Sigmoid colon (tissue), 6 donors: ENCODE measurements at regions not wholly inside any gene's neighbourhood (a gene's known extent, or its start where the extent isn't known, plus 50 kb on each side); places are given as distances from the start of the nearest gene placed in this dataset.

Source experiments
- DNase-seq: peaks from one replicate; pipeline ENCODE4 v3.0.0-alpha.2; 2019
- H3K27ac ChIP-seq, 4 donors: fragments of 200-600 bp; sonication (generic); one replicate each; pipeline ENCODE4 v1.5.1; 2016 to 2019; ENCODE audit warnings: mild to moderate bottlenecking in 1 of 4
- H3K27me3 ChIP-seq, 3 donors: fragments of 200-600 bp; sonication (generic); one replicate each; pipeline ENCODE4 v1.5.1; 2019; ENCODE audit warnings: mild to moderate bottlenecking in 1 of 3
- H3K36me3 ChIP-seq, 4 donors: fragments of 200-600 bp; sonication (generic); one replicate each; pipeline ENCODE4 v1.5.1; 2016 to 2019
- H3K4me1 ChIP-seq, 4 donors: fragments of 200-600 bp; sonication (generic); one replicate each; pipeline ENCODE4 v1.5.1; 2017 to 2019
- H3K4me3 ChIP-seq, 4 donors: fragments of 200-600 bp; sonication (generic); one replicate each; pipeline ENCODE4 v1.5.1; 2017 to 2019; ENCODE audit warnings: mild to moderate bottlenecking in 2 of 4, moderate library complexity in 1 of 4
- H3K9me3 ChIP-seq, 4 donors: fragments of 200-600 bp in 3 of 4; sonication (generic) in 3 of 4; one replicate each; pipeline versions ENCODE4 v1.5.1 to v1.6.1; 2013 to 2019
- CTCF ChIP-seq, 4 experiments: fragments of 450-650 bp in 3 of 4; fragments of 200-600 bp in 1 of 4; IDR thresholded peaks; one replicate each; pipeline ENCODE4 v1.5.1; 2016 to 2019; ENCODE audit warnings: antibody characterized with exemption in 4 of 4, mild to moderate bottlenecking in 3 of 4, moderate library complexity in 2 of 4
- EP300 ChIP-seq, 4 donors: sonication (generic); formaldehyde crosslinking; IDR thresholded peaks; one replicate each; pipeline ENCODE4 v1.6.1; 2017; ENCODE audit warnings: antibody characterized with exemption in 4 of 4
- POLR2A ChIP-seq, 2 donors: fragments of 450-650 bp; IDR thresholded peaks; one replicate each; pipeline ENCODE4 v1.6.1; 2016; ENCODE audit warnings: antibody characterized with exemption in 2 of 2, mild to moderate bottlenecking in 2 of 2, moderate library complexity in 2 of 2
- POLR2AphosphoS5 ChIP-seq, 4 donors: sonication (generic); formaldehyde crosslinking; IDR thresholded peaks; one replicate each; pipeline ENCODE4 v1.6.1; 2017; ENCODE audit warnings: antibody characterized with exemption in 4 of 4
- WGBS, 2 donors: extraction: QIAGEN DNeasy Blood & Tissue Kit; methylation state at CpG; one replicate each; pipeline ENCODE4 v1.1.7; 2013; 5-methylcytosine and 5-hydroxymethylcytosine counted together
- intact Hi-C: fragments of 100-400 bp; cut with DNase I; formaldehyde crosslinking; loops from one replicate; pipeline ENCODE4 v1.15.1; 2023
- donor health status: healthy with polysubstance abuse.
- donor health status: healthy.

GRCh38 chr6:159601211-159601610 lies 91.8 kb downstream of the SOD2 start:
- intact Hi-C loops = no loop called here
- no peaks in the 10 kb centered on the region for H3K4me1 ChIP-seq
- no peak overlapping the region for H3K27ac ChIP-seq
- no peak overlapping the region for H3K4me3 ChIP-seq
- H3K9me3 ChIP-seq = no peaks in the 10 kb centered on the region
- no peaks in the 10 kb centered on the region for H3K36me3 ChIP-seq
- WGBS, 2 donors = 82 to 84% methylated on average over 6 of the region's 6 CpGs
- no peaks in the 10 kb centered on the region for H3K27me3 ChIP-seq
- TF ChIP-seq CTCF (IDR thresholded peaks at IDR 0.05) = no peak
- no peak for TF ChIP-seq POLR2A (IDR thresholded peaks at IDR 0.05)
- no peak for TF ChIP-seq POLR2AphosphoS5 (IDR thresholded peaks at IDR 0.05)
- TF ChIP-seq EP300 (IDR thresholded peaks at IDR 0.05) = no peak
- no peak for DNase-seq

- H3K36me3 ChIP-seq = no peaks in the 10 kb centered on the region
- no peaks in the 10 kb centered on the region for H3K27me3 ChIP-seq
- H3K27ac ChIP-seq = peak overlapping the region in 1 of 4 donors; percentile 51
- no peaks in the 10 kb centered on the region for H3K9me3 ChIP-seq
- no peak for DNase-seq
- H3K4me1 ChIP-seq = peaks cover 0 to 8% (median 0%) of the 10 kb centered on the region in 4 donors
- intact Hi-C loops = no loop called here
- 24 to 74% methylated on average over 3 of the region's 3 CpGs for WGBS, 2 donors
- TF ChIP-seq EP300 (IDR thresholded peaks at IDR 0.05) = no peak
- TF ChIP-seq POLR2AphosphoS5 (IDR thresholded peaks at IDR 0.05) = no peak
- no peak for TF ChIP-seq CTCF (IDR thresholded peaks at IDR 0.05)
- TF ChIP-seq POLR2A (IDR thresholded peaks at IDR 0.05) = no peak
- H3K4me3 ChIP-seq = no peak overlapping the region
Observed at GRCh38 chr6:159595173-159595572, 97.9 kb downstream of the SOD2 start.

GRCh38 chr6:159594750-159595117 lies 98.3 kb downstream of the SOD2 start:
- H3K4me1 ChIP-seq = peaks cover 0 to 8% (median 0%) of the 10 kb centered on the region in 4 donors
- peak overlapping the region in 1 of 4 donors; percentile 51 for H3K27ac ChIP-seq
- DNase-seq = no peak
- no peaks in the 10 kb centered on the region for H3K9me3 ChIP-seq
- intact Hi-C loops = no loop called here
- no peaks in the 10 kb centered on the region for H3K36me3 ChIP-seq
- TF ChIP-seq EP300 (IDR thresholded peaks at IDR 0.05) = no peak
- TF ChIP-seq CTCF (IDR thresholded peaks at IDR 0.05) = no peak
- no peak for TF ChIP-seq POLR2A (IDR thresholded peaks at IDR 0.05)
- no peak for TF ChIP-seq POLR2AphosphoS5 (IDR thresholded peaks at IDR 0.05)
- no peak overlapping the region for H3K4me3 ChIP-seq
- WGBS, 2 donors = 84 to 87% methylated on average over 1 of the region's 1 CpG
- H3K27me3 ChIP-seq = no peaks in the 10 kb centered on the region

- H3K9me3 ChIP-seq = no peaks in the 10 kb centered on the region
- no peaks in the 10 kb centered on the region for H3K36me3 ChIP-seq
- 89% methylated on average over 7 of the region's 7 CpGs for WGBS, 2 donors
- no peak for DNase-seq
- intact Hi-C loops = no loop called here
- no peak overlapping the region for H3K4me3 ChIP-seq
- peak overlapping the region in 1 of 4 donors; percentile 51 for H3K27ac ChIP-seq
- H3K27me3 ChIP-seq = no peaks in the 10 kb centered on the region
- H3K4me1 ChIP-seq = peaks cover 0 to 8% (median 0%) of the 10 kb centered on the region in 4 donors
- no peak for TF ChIP-seq EP300 (IDR thresholded peaks at IDR 0.05)
- no peak for TF ChIP-seq CTCF (IDR thresholded peaks at IDR 0.05)
Observed at GRCh38 chr6:159594106-159594749, 98.8 kb downstream of the SOD2 start.

GRCh38 chr6:159590835-159591234 lies 102.2 kb downstream of the SOD2 start:
- Histone ChIP-seq H3K27ac (no peak overlapping the region), H3K4me3 (no peak overlapping the region), H3K27me3 (no peaks in the 10 kb centered on the region), H3K9me3 (no peaks in the 10 kb centered on the region), H3K4me1 (peaks cover 0 to 8% (median 0%) of the 10 kb centered on the region in 4 donors), H3K36me3 (no peaks in the 10 kb centered on the region)
- 28 to 71% methylated on average over 5 of the region's 5 CpGs for WGBS, 2 donors
- intact Hi-C loops = no loop called here
- no peak for TF ChIP-seq CTCF (IDR thresholded peaks at IDR 0.05)
- TF ChIP-seq POLR2A (IDR thresholded peaks at IDR 0.05) = no peak
- TF ChIP-seq POLR2AphosphoS5 (IDR thresholded peaks at IDR 0.05) = peak in 1 of 4 donors; percentile 14
- TF ChIP-seq EP300 (IDR thresholded peaks at IDR 0.05) = no peak
- no peak for DNase-seq
